CD8-positive, alpha-beta memory T cell (primary cell): ENCODE measurements at regions not wholly inside any gene's neighbourhood (a gene's known extent, or its start where the extent isn't known, plus 50 kb on each side); places are given as distances from the start of the nearest gene placed in this dataset.
"Not testable (repeated sequence)": the region's sequence is repeated elsewhere in the genome, so short reads cannot be mapped to it uniquely, and the experiment has no call there.

Experiments used
- CTCF ChIA-PET: fragments of 350-600 bp; sonication (Branson Sonifier 250); formaldehyde crosslinking; loops from one replicate; lab custom pipeline; 2021; ENCODE audit warnings: antibody characterized with exemption; lab: Charles Lee
- POLR2A ChIA-PET: fragments of 350-600 bp; sonication (Branson Sonifier 250); formaldehyde crosslinking; loops from one replicate; lab custom pipeline; 2021; ENCODE audit warnings: antibody characterized with exemption; lab: Charles Lee
- DNase-seq, 5 donors: peaks; one replicate each; pipeline versions ENCODE4 v3.0.0 to v3.0.0-alpha.2; 2020 to 2022; ENCODE audit warnings: mixed read lengths in 1 of 5
- H3K27ac ChIP-seq: one replicate; pipeline ENCODE4 v1.7.0; 2013; ENCODE audit warnings: low read depth, mild to moderate bottlenecking, low read length, moderate library complexity
- H3K27me3 ChIP-seq: 2 replicates; pipeline ENCODE4 v1.7.0; 2013; ENCODE audit warnings: low read length, mild to moderate bottlenecking; ENCODE audit not compliant: insufficient read depth, poor library complexity, severe bottlenecking
- H3K36me3 ChIP-seq: 2 replicates; pipeline ENCODE4 v1.7.0; 2013; ENCODE audit warnings: mild to moderate bottlenecking, low read length, moderate library complexity; ENCODE audit not compliant: insufficient read depth
- H3K4me1 ChIP-seq: 2 replicates; pipeline ENCODE4 v1.7.0; 2013; ENCODE audit warnings: mild to moderate bottlenecking, low read length, moderate library complexity; ENCODE audit not compliant: insufficient read depth
- H3K4me3 ChIP-seq: 2 replicates; pipeline ENCODE4 v1.7.0; 2013; ENCODE audit warnings: mild to moderate bottlenecking, low read length
- H3K9me3 ChIP-seq: 2 replicates; pipeline ENCODE4 v1.7.0; 2013; ENCODE audit warnings: mild to moderate bottlenecking, low read length
- H3K27ac Mint-ChIP-seq, 8 donors: one replicate each; pipeline ENCODE4 v1.8.0; 2020 to 2021; ENCODE audit warnings: mixed read lengths in 8 of 8, mild to moderate bottlenecking in 6 of 8, inconsistent platforms in 3 of 8, moderate library complexity in 3 of 8
- H3K27me3 Mint-ChIP-seq, 2 donors: one replicate each; pipeline ENCODE4 v1.8.0; 2020 to 2021; ENCODE audit warnings: mixed read lengths in 2 of 2, mild to moderate bottlenecking in 1 of 2, moderate library complexity in 1 of 2
- H3K36me3 Mint-ChIP-seq, 3 donors: one replicate each; pipeline ENCODE4 v1.8.0; 2020 to 2021; ENCODE audit warnings: mixed read lengths in 3 of 3, inconsistent platforms in 1 of 3, mild to moderate bottlenecking in 1 of 3
- H3K4me1 Mint-ChIP-seq, 3 donors: one replicate each; pipeline ENCODE4 v1.8.0; 2020 to 2021; ENCODE audit warnings: mixed read lengths in 3 of 3, inconsistent platforms in 1 of 3, mild to moderate bottlenecking in 1 of 3
- H3K4me3 Mint-ChIP-seq, 7 donors: one replicate each; pipeline ENCODE4 v1.8.0; 2020 to 2021; ENCODE audit warnings: mixed read lengths in 7 of 7, mild to moderate bottlenecking in 6 of 7, moderate library complexity in 4 of 7, inconsistent platforms in 2 of 7
- H3K9me3 Mint-ChIP-seq, 5 donors: one replicate each; pipeline ENCODE4 v1.8.0; 2020 to 2022; ENCODE audit warnings: mixed read lengths in 5 of 5, mild to moderate bottlenecking in 3 of 5, moderate library complexity in 2 of 5, inconsistent platforms in 1 of 5

- H3K9me3 Mint-ChIP-seq: peaks cover 6 to 18% (median 12%) of the 10 kb centered on the region in 5 donors
- H3K36me3 ChIP-seq, H3K4me3 Mint-ChIP-seq, H3K4me3 ChIP-seq, POLR2A ChIA-PET, H3K4me1 Mint-ChIP-seq, H3K27ac ChIP-seq, DNase-seq, CTCF ChIA-PET, H3K36me3 Mint-ChIP-seq, H3K27ac Mint-ChIP-seq, H3K27me3 Mint-ChIP-seq, H3K9me3 ChIP-seq, H3K27me3 ChIP-seq, H3K4me1 ChIP-seq: not testable (repeated sequence)
These were observed 1276.7 kb upstream of the ALCAM start for GRCh38 chr3:104089987-104090386.

GRCh38 chr3:104101736-104102135 is 1265.0 kb upstream of the ALCAM start:
- CTCF ChIA-PET: interaction anchor here (1.2 kb wide), 1 partner anchor 13 kb away, joined by 4 read pairs; no protein-coding TSS in a partner anchor

DNA sequence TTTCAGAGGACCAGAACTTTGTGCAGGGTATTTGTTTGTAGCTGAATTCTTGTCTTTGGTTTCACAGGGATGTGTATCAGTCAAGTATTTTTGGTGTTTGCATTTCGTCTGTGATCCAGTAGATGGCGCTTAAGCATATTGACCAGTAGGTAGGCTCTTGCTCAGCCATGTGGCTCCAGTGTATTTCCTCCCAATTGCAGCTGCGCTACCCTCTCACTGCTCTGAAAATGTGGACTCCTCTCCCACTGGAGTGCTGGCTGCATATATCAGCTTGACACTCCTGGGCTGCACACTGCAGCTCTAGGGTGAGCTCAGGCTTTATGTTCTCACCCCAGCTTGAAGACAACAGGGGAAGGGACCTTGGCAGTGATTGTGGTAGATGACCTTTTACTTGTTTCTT is 1264.3 kb upstream of the ALCAM start:
- H3K4me3 Mint-ChIP-seq: no peak overlapping the region
- Histone ChIP-seq H3K4me3 (no peak overlapping the region), H3K27ac (no peak overlapping the region), H3K9me3 (no peaks in the 10 kb centered on the region), H3K27me3 (no peaks in the 10 kb centered on the region), H3K4me1 (no peaks in the 10 kb centered on the region), H3K36me3 (no peaks in the 10 kb centered on the region)
- no peak for DNase-seq
- H3K36me3 Mint-ChIP-seq: no peaks in the 10 kb centered on the region
- peaks cover 0 to 4% (median 0%) of the 10 kb centered on the region in 5 donors for H3K9me3 Mint-ChIP-seq
- CTCF ChIA-PET: interaction anchor here (1.2 kb wide), 1 partner anchor 13 kb away, joined by 4 read pairs; no protein-coding TSS in a partner anchor
- H3K27me3 Mint-ChIP-seq: peaks cover 0 to 1% of the 10 kb centered on the region in 2 donors
- POLR2A ChIA-PET: no interaction called here
- H3K27ac Mint-ChIP-seq: no peak overlapping the region
- H3K4me1 Mint-ChIP-seq: no peaks in the 10 kb centered on the region

More at GRCh38 chr3:104101736-104102135, 1265.0 kb upstream of the ALCAM start:
- DNase-seq: no peak
- no peak overlapping the region for H3K27ac ChIP-seq
- H3K36me3 ChIP-seq: no peaks in the 10 kb centered on the region
- no peaks in the 10 kb centered on the region for H3K36me3 Mint-ChIP-seq
- peaks cover 0 to 4% (median 0%) of the 10 kb centered on the region in 5 donors for H3K9me3 Mint-ChIP-seq
- POLR2A ChIA-PET: no interaction called here
- no peak overlapping the region for H3K4me3 ChIP-seq
- no peak overlapping the region for H3K27ac Mint-ChIP-seq
- H3K27me3 Mint-ChIP-seq: peaks cover 0 to 1% of the 10 kb centered on the region in 2 donors
- H3K4me3 Mint-ChIP-seq: no peak overlapping the region
- H3K4me1 Mint-ChIP-seq: no peaks in the 10 kb centered on the region
- no peaks in the 10 kb centered on the region for H3K9me3 ChIP-seq
- no peaks in the 10 kb centered on the region for H3K4me1 ChIP-seq
- no peaks in the 10 kb centered on the region for H3K27me3 ChIP-seq

DNA sequence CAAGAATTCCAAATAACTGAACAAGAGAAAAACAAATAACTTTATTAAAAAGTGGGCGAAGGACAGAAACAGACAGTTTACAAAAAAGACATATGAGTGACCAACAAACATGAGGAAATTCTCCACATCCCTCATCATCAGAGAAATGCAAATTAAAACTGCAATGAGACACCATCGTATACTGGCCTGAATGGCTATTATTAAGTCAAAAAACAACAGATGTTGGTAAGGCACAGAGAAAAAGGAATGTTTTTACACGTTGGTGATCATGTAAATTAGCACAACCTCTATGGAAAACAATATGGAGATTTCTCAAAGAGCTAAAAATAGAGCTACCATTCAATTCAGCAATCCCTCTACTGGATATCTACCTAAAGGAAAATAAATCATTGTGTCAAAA is 1260.4 kb upstream of the ALCAM start:
- no peaks in the 10 kb centered on the region for H3K36me3 ChIP-seq
- H3K27ac ChIP-seq: no peak overlapping the region
- Mint-ChIP-seq H3K9me3 (peaks cover 0 to 4% (median 0%) of the 10 kb centered on the region in 5 donors), H3K27ac (no peak overlapping the region), H3K4me1 (no peaks in the 10 kb centered on the region), H3K27me3 (peaks cover 0 to 1% of the 10 kb centered on the region in 2 donors), H3K36me3 (no peaks in the 10 kb centered on the region), H3K4me3 (no peak overlapping the region)
- no peak overlapping the region for H3K4me3 ChIP-seq
- no peak for DNase-seq
- CTCF ChIA-PET: no interaction called here
- no peaks in the 10 kb centered on the region for H3K9me3 ChIP-seq
- H3K27me3 ChIP-seq: no peaks in the 10 kb centered on the region
- POLR2A ChIA-PET: no interaction called here
- no peaks in the 10 kb centered on the region for H3K4me1 ChIP-seq

- Histone ChIP-seq H3K4me3 (no peak overlapping the region), H3K4me1 (no peaks in the 10 kb centered on the region), H3K36me3 (no peaks in the 10 kb centered on the region), H3K27me3 (no peaks in the 10 kb centered on the region), H3K9me3 (no peaks in the 10 kb centered on the region), H3K27ac (no peak overlapping the region)
- Mint-ChIP-seq H3K36me3 (no peaks in the 10 kb centered on the region), H3K9me3 (peaks cover 0 to 6% (median 2%) of the 10 kb centered on the region in 5 donors), H3K27ac (no peak overlapping the region), H3K27me3 (no peaks in the 10 kb centered on the region), H3K4me3 (no peak overlapping the region), H3K4me1 (no peaks in the 10 kb centered on the region)
- ChIA-PET POLR2A (no interaction called here), CTCF (no interaction called here)
- no peak for DNase-seq
These were observed 1258.2 kb upstream of the ALCAM start for GRCh38 chr3:104108522-104108921.

GRCh38 chr3:104126463-104126862 is 1240.2 kb upstream of the ALCAM start:
- no peaks in the 10 kb centered on the region for H3K9me3 ChIP-seq
- H3K4me3 ChIP-seq: no peak overlapping the region
- Mint-ChIP-seq H3K4me3 (no peak overlapping the region), H3K27me3 (peaks cover 0 to 2% of the 10 kb centered on the region in 2 donors), H3K4me1 (no peaks in the 10 kb centered on the region), H3K27ac (no peak overlapping the region), H3K36me3 (no peaks in the 10 kb centered on the region), H3K9me3 (peaks cover 0 to 9% (median 7%) of the 10 kb centered on the region in 5 donors)
- H3K4me1 ChIP-seq: no peaks in the 10 kb centered on the region
- no peaks in the 10 kb centered on the region for H3K27me3 ChIP-seq
- ChIA-PET POLR2A (no interaction called here), CTCF (no interaction called here)
- DNase-seq: no peak
- H3K36me3 ChIP-seq: no peaks in the 10 kb centered on the region
- H3K27ac ChIP-seq: no peak overlapping the region

GRCh38 chr3:104126864-104127553 is 1239.7 kb upstream of the ALCAM start:
- Mint-ChIP-seq H3K27me3 (peaks cover 0 to 2% of the 10 kb centered on the region in 2 donors), H3K4me3 (no peak overlapping the region), H3K27ac (no peak overlapping the region), H3K4me1 (no peaks in the 10 kb centered on the region), H3K9me3 (peaks cover 0 to 9% (median 5%) of the 10 kb centered on the region in 5 donors), H3K36me3 (no peaks in the 10 kb centered on the region)
- POLR2A ChIA-PET: no interaction called here
- Histone ChIP-seq H3K4me1 (no peaks in the 10 kb centered on the region), H3K36me3 (no peaks in the 10 kb centered on the region), H3K27me3 (no peaks in the 10 kb centered on the region), H3K27ac (no peak overlapping the region), H3K4me3 (no peak overlapping the region), H3K9me3 (no peaks in the 10 kb centered on the region)
- CTCF ChIA-PET: no interaction called here
- no peak for DNase-seq

DNA sequence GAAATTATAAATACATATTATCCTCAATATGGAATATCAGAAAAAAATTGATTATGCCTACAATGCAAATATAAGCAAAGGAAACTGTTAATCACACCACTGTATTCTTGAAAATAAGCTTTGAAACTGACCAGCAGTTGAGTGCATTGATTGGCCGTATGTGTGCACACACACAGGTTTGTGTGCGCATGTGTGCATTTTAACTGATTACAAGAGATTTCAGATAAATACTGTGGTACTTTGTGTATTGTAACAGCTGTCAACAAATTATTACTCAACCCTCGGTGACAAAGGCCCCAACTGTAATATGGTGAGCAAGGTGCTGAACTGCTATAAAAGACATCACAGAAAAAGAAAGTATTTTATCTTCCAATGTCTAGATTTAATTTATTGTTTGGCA is 1238.9 kb upstream of the ALCAM start:
- no peaks in the 10 kb centered on the region for H3K36me3 Mint-ChIP-seq
- Histone ChIP-seq H3K27me3 (no peaks in the 10 kb centered on the region), H3K36me3 (no peaks in the 10 kb centered on the region), H3K4me1 (no peaks in the 10 kb centered on the region), H3K9me3 (no peaks in the 10 kb centered on the region), H3K27ac (no peak overlapping the region), H3K4me3 (no peak overlapping the region)
- H3K9me3 Mint-ChIP-seq: peaks cover 0 to 8% (median 5%) of the 10 kb centered on the region in 5 donors
- H3K4me3 Mint-ChIP-seq: no peak overlapping the region
- DNase-seq: no peak
- H3K4me1 Mint-ChIP-seq: no peaks in the 10 kb centered on the region
- ChIA-PET CTCF (no interaction called here), POLR2A (no interaction called here)
- peaks cover 0 to 2% of the 10 kb centered on the region in 2 donors for H3K27me3 Mint-ChIP-seq
- H3K27ac Mint-ChIP-seq: no peak overlapping the region
